K562 (cell line): ENCODE measurements at regions not wholly inside any gene's neighbourhood (a gene's known extent, or its start where the extent isn't known, plus 50 kb on each side); places are given as distances from the start of the nearest gene placed in this dataset.

Experiments
- ATAC-seq: fragments of 200-7000 bp; cut with Tn5 transposase; 3 replicates; pipeline ENCODE4 v1.9.1; 2020; ENCODE audit warnings: moderate library complexity
- BruUV-seq: library from RNA; stranded (reverse); fragments of 400-500 nt; replicated peaks from 2 replicates; lab custom pipeline; 2021; lab: Mats Ljungman, UMichigan
- CTCF ChIA-PET: fragments of 300-600 bp; formaldehyde crosslinking; extraction: SDS; loops from one replicate; lab custom pipeline; 2021; ENCODE audit warnings: low intra/inter-chr PET ratio; lab: Yijun Ruan, JAX
- POLR2A ChIA-PET: fragments of 300-600, 350-650 bp; sonication (Branson Sonifier 250); formaldehyde crosslinking; extraction: SDS; loops from one replicate; lab custom pipeline; 2021; ENCODE audit warnings: antibody characterized with exemption, inconsistent platforms; lab: Yijun Ruan, JAX
- DNase-seq, 4 experiments: peaks; one replicate each; pipeline versions ENCODE4 v3.0.0 to v3.0.0-alpha.2; 2011 to 2018; ENCODE audit warnings: low spot score in 3 of 4, mixed read lengths in 3 of 4; ENCODE audit errors: extremely low read depth in 1 of 4
- FAIRE-seq: peaks from 2 replicates; lab custom pipeline; 2011; peaks lifted over from hg19 to GRCh38; lab: Jason Lieb, UNC
- H2AFZ ChIP-seq: 2 replicates; pipeline ENCODE4 v1.6.0; 2011; ENCODE audit warnings: low read depth, low read length, control low read depth, inconsistent platforms
- H3K27ac ChIP-seq: fragments of 200-600 bp; 3 replicates; pipeline ENCODE4 v1.8.0; 2011; ENCODE audit warnings: low read depth, mild to moderate bottlenecking, control low read depth, inconsistent platforms, low read length, moderate library complexity, mixed read lengths; ENCODE audit errors: extremely low read depth
- H3K27me3 ChIP-seq, 2 experiments: fragments of 300-600 bp in 1 of 2; 2 replicates in 1 of 2; 3 replicates in 1 of 2; pipeline versions ENCODE4 v1.6.0 to v1.8.0; 2011; ENCODE audit warnings: inconsistent platforms in 2 of 2, low read length in 2 of 2, mild to moderate bottlenecking in 1 of 2, mixed read lengths in 1 of 2, moderate library complexity in 1 of 2; ENCODE audit not compliant: control insufficient read depth in 2 of 2, insufficient read depth in 2 of 2
- H3K36me3 ChIP-seq: fragments of 300-600 bp; 3 replicates; pipeline ENCODE4 v1.8.0; 2011; ENCODE audit warnings: mild to moderate bottlenecking, low read length, inconsistent platforms; ENCODE audit not compliant: control insufficient read depth, insufficient read depth
- H3K4me1 ChIP-seq, 2 experiments: fragments of 200-600 bp in 1 of 2; replicated peaks in 1 of 2; 2 replicates in 1 of 2; 3 replicates in 1 of 2; pipeline versions ENCODE4 v1.5.1 to v1.8.0; 2011; ENCODE audit warnings: inconsistent platforms in 2 of 2, low read length in 2 of 2, mild to moderate bottlenecking in 1 of 2, mixed read lengths in 1 of 2, moderate library complexity in 1 of 2; ENCODE audit not compliant: control insufficient read depth in 2 of 2, insufficient read depth in 2 of 2
- H3K4me2 ChIP-seq: 2 replicates; pipeline ENCODE4 v1.6.1; 2011; ENCODE audit warnings: low read length, control low read depth, inconsistent platforms, mixed read lengths; ENCODE audit not compliant: insufficient read depth
- H3K4me3 ChIP-seq: fragments of 200-600 bp; sonication (generic), shearing (Covaris generic); 2 replicates; pipeline ENCODE4 v1.5.1; 2016; ENCODE audit warnings: control low read depth, inconsistent platforms
- H3K79me2 ChIP-seq: fragments of 200-600 bp; 3 replicates; pipeline ENCODE4 v1.8.0; 2011; ENCODE audit warnings: low read length, inconsistent platforms; ENCODE audit not compliant: control insufficient read depth, insufficient read depth
- H3K9ac ChIP-seq, 2 experiments: 2 replicates each; pipeline versions ENCODE4 v1.6.0 to v1.6.1; 2011; ENCODE audit warnings: low read depth in 2 of 2, low read length in 2 of 2, control low read depth in 1 of 2, inconsistent platforms in 1 of 2, mild to moderate bottlenecking in 1 of 2, mixed read lengths in 1 of 2; ENCODE audit not compliant: insufficient read depth in 1 of 2
- H3K9me1 ChIP-seq: one replicate; pipeline ENCODE4 v1.6.0; 2011; ENCODE audit warnings: inconsistent platforms, mild to moderate bottlenecking, low read length, moderate library complexity; ENCODE audit not compliant: control insufficient read depth, insufficient read depth
- H3K9me3 ChIP-seq: replicated peaks from 2 replicates; pipeline ENCODE4 v1.5.1; 2011; ENCODE audit warnings: low read depth, low read length, inconsistent platforms; ENCODE audit not compliant: control insufficient read depth, insufficient read depth
- H4K20me1 ChIP-seq: replicated peaks from 2 replicates; pipeline ENCODE4 v1.6.1; 2011; ENCODE audit warnings: low read length, inconsistent platforms, mixed read lengths; ENCODE audit not compliant: control insufficient read depth, insufficient read depth
- CHD7 ChIP-seq: fragments of 200-600 bp; sonication (generic); IDR thresholded peaks from one replicate; pipeline ENCODE4 v1.6.1; 2012; ENCODE audit warnings: mild to moderate bottlenecking, low read depth, low read length, inconsistent platforms
- ELF2 ChIP-seq: fragments of 250-450 bp; sonication (Bioruptor Pico); IDR thresholded peaks from 2 replicates; pipeline ENCODE4 v1.5.0; 2021; ENCODE audit warnings: mild to moderate bottlenecking
- ID3 ChIP-seq, 2 experiments: fragments of 250-450 bp in 1 of 2; fragments of 450-650 bp in 1 of 2; sonication (Bioruptor Pico) in 1 of 2; IDR thresholded peaks; 2 replicates each; pipeline versions ENCODE4 v1.6.1 to v1.8.0; 2016 to 2021; ENCODE audit warnings: mild to moderate bottlenecking in 2 of 2, moderate library complexity in 2 of 2, missing compliant biosample characterization in 1 of 2, missing genetic modification characterization in 1 of 2
- MYC ChIP-seq, 2 experiments: fragments of 250-450 bp in 1 of 2; sonication (Bioruptor Pico) in 1 of 2; IDR thresholded peaks; 2 replicates each; pipeline versions ENCODE4 v1.5.1 to v1.6.1; 2012 to 2021; ENCODE audit warnings: low read depth in 2 of 2, borderline replicate concordance in 1 of 2, improper control_type of control experiment in 1 of 2, low read length in 1 of 2, mild to moderate bottlenecking in 1 of 2, moderate library complexity in 1 of 2
- TRIM28 ChIP-seq: fragments of 450-650 bp; IDR thresholded peaks from 2 replicates; pipeline ENCODE4 v1.6.1; 2017
- WGBS: fragments of 100-300 bp; shearing (Covaris generic); methylation state at CpG from one replicate; pipeline ENCODE4 v1.1.6; 2016; ENCODE audit warnings: low coverage, mixed read lengths; ENCODE audit not compliant: insufficient coverage; ENCODE audit errors: missing lambda C conversion rate; 5-methylcytosine and 5-hydroxymethylcytosine counted together
- in situ Hi-C: fragments of 300-500 bp; cut with MboI; formaldehyde crosslinking; loops from 4 replicates; pipeline ENCODE4 v1.15.0; 2018; ENCODE audit warnings: inconsistent platforms, mixed read lengths
- intact Hi-C: fragments of 100-400 bp; cut with micrococcal nuclease; formaldehyde crosslinking; loops from 2 replicates; pipeline ENCODE4 v1.14.2; 2022
- TF ChIP-seq, protein P1 (sequence below): fragments of 250-450 bp; sonication (Bioruptor Pico); IDR thresholded peaks from 2 replicates; pipeline ENCODE4 v1.5.0; 2021
- TF ChIP-seq, protein P2 (sequence below): fragments of 450-650 bp; IDR thresholded peaks from 2 replicates; pipeline ENCODE4 v1.6.1; 2016; ENCODE audit warnings: borderline replicate concordance

DNA sequence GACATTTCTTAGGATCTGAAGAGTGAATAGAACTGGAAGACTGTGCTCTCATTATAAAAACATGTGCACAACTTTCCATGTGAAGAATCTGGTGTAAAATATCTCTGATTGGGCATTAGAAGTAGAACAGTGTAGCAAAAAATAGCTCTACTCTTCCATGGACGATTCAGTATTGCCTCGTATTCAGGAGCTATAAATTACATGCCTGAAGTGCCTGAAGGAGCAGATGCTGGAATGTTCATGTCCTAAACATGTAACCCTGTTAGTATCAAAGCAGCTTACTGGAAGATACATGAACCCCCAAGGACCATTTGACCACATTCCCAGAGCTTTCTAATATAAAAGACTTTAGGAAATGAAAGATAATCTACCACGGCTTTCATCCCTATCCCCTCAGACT, 528.9 kb downstream of the DACH1 start:
- H3K27ac ChIP-seq = no peak overlapping the region
- H3K36me3 ChIP-seq = no peaks in the 10 kb centered on the region
- in situ Hi-C loops (no loop called here), intact Hi-C loops (no loop called here)
- H3K4me1 ChIP-seq = no peaks in the 10 kb centered on the region
- CTCF ChIA-PET = no interaction called here
- H3K4me3 ChIP-seq = no peak overlapping the region
- DNase-seq (no peak), FAIRE-seq (no peak), ATAC-seq (no peak)
- no peaks in the 10 kb centered on the region for H3K9me3 ChIP-seq
- H3K9me1 ChIP-seq = no peaks in the 10 kb centered on the region
- H2AFZ ChIP-seq = no peak overlapping the region
- no TSS peak for BruUV-seq
- POLR2A ChIA-PET = no interaction called here
- H4K20me1 ChIP-seq = no peaks in the 10 kb centered on the region
- no peak overlapping the region for H3K9ac ChIP-seq
- no peaks in the 10 kb centered on the region for H3K27me3 ChIP-seq
- no peaks in the 10 kb centered on the region for H3K79me2 ChIP-seq
- no peak overlapping the region for H3K4me2 ChIP-seq
- WGBS = 0% methylated on average over 3 of the region's 3 CpGs
- TF ChIP-seq ELF2 (CRISPR knock-in tag) (no peak), CHD7 (no peak), ID3 (CRISPR knock-in tag; IDR thresholded peaks at IDR 0.05) (no peak), ID3 (tag; IDR thresholded peaks at IDR 0.05) (no peak), MYC (IDR thresholded peaks at IDR 0.05; ENCODE audit: low read depth, low read length) (no peak), MYC (CRISPR knock-in tag; IDR thresholded peaks at IDR 0.05; ENCODE audit: borderline replicate concordance, low read depth) (no peak), TRIM28 (no peak)
- TF ChIP-seq, protein P1, sequence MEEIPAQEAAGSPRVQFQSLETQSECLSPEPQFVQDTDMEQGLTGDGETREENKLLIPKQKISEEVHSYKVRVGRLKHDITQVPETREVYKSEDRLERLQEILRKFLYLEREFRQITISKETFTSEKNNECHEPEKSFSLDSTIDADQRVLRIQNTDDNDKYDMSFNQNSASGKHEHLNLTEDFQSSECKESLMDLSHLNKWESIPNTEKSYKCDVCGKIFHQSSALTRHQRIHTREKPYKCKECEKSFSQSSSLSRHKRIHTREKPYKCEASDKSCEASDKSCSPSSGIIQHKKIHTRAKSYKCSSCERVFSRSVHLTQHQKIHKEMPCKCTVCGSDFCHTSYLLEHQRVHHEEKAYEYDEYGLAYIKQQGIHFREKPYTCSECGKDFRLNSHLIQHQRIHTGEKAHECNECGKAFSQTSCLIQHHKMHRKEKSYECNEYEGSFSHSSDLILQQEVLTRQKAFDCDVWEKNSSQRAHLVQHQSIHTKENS (CRISPR knock-in tag) = no peak
- TF ChIP-seq, protein P2, sequence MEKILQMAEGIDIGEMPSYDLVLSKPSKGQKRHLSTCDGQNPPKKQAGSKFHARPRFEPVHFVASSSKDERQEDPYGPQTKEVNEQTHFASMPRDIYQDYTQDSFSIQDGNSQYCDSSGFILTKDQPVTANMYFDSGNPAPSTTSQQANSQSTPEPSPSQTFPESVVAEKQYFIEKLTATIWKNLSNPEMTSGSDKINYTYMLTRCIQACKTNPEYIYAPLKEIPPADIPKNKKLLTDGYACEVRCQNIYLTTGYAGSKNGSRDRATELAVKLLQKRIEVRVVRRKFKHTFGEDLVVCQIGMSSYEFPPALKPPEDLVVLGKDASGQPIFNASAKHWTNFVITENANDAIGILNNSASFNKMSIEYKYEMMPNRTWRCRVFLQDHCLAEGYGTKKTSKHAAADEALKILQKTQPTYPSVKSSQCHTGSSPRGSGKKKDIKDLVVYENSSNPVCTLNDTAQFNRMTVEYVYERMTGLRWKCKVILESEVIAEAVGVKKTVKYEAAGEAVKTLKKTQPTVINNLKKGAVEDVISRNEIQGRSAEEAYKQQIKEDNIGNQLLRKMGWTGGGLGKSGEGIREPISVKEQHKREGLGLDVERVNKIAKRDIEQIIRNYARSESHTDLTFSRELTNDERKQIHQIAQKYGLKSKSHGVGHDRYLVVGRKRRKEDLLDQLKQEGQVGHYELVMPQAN = no peak
